GM18858 (cell line): ENCODE measurements at regions not wholly inside any gene's neighbourhood (a gene's known extent, or its start where the extent isn't known, plus 50 kb on each side); places are given as distances from the start of the nearest gene placed in this dataset.

Experiments
- ATAC-seq: cut with Tn5 transposase; IDR thresholded peaks from one replicate; pipeline ENCODE4 v1.9.1; 2021; ENCODE audit not compliant: unreplicated experiment

DNA sequence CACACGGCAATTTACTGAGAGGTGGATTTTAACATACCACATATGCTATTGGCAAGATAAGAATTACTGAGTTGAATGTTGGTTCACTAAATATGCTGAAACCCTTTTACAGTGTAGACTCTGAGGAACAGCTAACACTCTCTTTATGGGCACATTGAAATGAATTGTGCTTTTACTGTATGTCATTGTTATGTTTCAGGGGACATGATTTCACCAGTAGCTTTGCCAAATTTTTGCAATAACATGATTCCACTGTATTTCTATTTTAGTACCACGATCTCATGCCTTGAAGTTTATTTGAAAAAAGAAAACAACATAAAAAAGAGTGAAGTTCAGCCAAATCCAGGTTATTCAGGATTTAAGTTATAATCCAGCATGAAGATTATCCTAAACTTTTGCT, 188.5 kb downstream of the HLX start:
- ATAC-seq, result no peak

DNA sequence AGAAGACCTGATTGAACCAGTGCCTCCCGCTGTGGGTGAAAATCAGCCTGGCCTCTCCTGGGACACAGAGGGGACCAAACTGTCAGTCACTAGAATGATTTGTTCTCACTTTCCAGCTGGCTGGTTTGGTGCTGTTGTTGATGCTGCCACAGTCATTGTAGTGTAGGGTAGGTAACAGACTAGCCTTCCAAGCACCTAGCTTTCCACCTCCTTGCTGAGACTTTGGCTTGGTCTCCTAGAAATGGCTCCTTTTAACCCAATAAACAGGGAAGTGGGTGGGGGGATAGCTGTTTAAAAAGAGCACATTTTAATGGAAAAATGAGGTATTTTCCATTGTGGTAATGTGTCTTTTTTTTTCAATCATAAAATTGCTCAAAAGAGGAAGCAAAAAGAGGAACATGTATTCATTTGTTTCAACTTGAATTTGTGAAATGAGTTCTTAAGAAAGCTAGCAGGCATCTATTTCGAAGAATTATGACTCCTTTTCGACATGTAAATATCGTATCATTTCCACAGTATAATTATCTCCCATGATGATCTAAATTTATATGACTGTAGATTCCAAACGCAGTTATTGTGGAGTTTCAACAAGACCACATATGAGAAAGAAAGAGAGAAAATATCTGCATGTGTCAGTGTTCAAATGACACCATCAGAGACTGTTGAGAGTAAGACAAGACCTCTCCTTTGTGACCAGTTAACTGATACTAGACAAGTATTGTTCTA, 190.1 kb downstream of the HLX start:
- ATAC-seq, result peak; percentile 75

DNA sequence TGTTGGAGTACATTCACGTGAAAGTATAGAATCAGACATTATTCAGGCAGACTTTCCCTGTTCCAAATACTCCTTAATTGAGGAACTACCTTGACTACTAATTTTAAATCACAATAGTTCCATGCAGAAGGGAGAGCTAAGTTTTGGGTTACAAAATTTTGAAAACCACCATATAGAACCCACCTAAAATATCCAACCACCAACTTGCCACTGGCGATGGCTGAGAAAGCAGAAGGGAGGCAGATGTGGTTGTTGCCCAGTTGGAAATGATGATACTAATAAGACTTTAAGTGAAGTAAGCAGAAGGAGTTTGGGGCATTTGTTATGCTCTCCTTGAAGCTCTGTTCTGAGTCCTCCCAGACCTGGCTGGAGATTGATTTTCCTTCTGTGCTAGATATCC, 190.7 kb downstream of the HLX start:
- no peak for ATAC-seq

DNA sequence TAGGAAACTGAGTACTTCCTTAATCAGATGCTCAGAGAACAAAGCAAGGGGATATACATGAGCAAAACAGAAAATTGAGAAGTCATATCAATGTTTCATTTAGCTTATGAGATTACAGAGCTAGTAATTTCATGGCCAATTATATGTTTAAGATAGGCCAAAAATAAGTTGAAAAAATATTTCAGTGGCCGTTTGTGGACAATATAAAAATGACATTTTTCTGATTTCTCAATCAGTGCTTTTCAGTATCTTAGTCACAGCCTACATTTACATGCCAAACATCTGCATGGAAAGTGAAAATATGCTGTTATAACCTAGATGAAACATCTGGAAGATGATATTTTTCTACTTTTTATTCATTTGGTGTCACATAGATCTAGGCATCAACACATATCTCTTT, 192.5 kb downstream of the HLX start:
- no peak for ATAC-seq

DNA sequence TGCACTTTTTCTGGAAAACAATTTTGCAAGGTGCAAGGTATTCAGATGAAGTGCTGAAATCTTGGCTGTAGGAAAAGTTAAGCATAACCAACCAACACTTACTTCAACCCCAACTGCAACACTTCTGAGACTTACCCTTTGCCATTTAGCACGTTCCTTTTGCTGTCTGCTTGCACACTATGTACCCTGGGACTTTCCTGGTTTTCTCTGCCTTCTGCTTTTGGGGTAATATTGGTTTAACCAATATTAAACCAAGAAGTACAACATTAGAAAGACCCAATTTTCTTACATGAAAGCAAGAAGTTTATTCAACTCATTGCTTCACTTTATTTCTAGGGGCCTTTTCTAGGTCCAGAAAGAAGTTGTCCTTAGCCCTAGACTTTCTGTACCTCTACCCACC, 193.0 kb downstream of the HLX start:
- ATAC-seq, result no peak

DNA sequence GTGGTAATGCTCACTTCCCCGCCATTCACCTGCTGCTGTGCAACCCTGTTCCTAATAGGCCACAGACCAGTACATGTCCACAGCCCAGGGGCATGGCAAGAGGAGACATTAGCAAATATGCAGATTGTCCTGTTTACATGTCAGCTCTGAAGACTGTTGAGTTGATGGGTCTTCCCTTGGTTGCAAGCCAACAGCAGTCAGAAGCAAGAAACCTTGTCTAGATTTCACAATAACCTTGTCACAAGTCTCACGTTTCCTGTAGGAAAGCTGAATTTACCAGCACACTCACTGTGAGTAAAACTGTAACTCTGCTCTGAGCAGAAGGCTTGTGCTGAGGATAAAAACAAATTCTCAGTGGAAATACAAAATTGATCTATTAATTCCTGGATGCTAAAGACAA, 195.1 kb downstream of the HLX start:
- ATAC-seq, result no peak

DNA sequence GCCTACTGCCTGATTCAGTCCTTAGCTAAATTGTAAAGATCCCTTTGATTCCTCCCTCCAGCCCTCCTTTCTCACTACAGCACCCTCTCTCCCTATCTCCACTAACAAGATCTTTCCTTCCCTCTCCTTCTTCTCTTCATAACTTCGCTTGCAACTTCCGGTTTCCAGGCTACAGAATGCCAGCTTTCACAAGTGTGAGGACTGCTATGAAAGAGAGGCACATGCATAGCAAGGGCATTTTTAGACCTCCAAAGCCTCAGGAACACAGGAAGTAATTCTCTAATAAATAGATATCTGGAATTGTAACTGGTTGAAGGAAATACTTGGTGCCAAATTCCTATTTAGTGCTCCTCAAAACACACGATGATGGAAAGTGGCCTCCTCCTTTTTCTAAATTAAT, 196.7 kb downstream of the HLX start:
- ATAC-seq, result no peak

DNA sequence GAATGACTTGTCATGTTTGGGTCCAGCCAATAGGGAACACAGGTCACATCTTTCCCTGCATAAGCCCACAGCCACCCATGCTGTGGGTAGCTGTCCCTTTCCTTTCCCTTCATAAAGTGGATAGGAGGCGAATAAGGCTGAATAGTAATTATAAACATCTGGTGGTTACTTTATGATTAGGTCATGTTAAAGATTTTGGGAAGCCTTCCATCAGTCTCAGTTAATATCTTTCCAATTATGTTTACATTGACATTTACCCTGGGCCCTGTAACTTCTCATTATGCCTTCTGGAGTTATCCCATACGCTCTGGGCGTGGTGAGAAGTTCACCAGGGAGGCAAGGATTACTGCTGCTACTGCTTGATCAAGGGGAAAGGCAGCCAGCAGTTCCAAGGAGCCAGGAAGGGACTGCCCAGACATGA, 197.2 kb downstream of the HLX start:
- ATAC-seq, result no peak

DNA sequence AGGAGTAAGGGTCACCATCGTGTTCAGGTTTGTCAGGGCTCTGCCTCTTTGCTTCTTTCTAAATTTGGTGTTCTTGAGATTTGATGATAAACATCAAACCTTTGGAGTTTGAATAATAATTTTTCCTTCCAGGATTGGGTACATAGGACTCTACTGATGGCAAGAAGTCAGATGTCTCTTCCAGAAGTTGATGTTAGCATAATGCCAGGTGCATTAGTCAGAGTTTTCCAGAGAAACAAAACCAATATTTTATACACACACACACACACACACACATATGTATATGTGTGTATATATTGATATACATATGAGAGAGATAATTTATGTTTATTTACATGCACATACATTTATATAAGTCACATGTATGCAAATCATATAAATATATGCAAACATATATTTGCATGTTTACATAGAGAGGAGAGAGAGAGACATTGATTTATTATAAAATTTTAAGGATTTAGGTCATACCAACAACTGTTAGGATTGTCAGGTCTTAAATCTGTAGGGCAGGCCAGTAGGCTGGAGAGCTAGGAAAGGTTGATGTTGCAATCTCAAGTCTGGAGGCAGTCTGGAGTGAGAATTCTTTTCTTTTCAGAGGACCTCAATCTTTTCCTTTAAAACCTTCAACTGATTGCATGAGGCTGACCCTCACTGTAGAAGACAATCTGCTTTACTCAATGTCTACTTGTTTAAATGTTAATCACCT, 199.2 kb downstream of the HLX start:
- ATAC-seq, result no peak

DNA sequence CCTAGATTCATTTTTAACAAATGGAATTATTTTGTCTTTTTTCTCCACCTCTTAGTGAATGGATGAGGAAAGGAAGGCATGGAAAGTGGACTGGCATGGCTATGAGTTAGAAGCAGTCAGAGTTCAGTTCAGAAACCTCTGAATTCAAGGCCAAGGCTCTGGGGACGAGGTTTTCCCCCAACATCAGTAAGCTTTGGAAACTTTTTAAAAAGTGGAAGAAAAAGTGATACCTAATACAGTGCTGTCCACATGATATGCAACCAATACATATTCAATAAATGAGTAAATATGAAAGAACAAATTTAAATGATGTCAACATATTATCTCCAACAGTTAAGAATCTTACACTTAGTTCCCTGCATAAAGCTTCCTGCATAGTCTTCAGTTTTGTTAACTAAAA, 204.7 kb downstream of the HLX start:
- no peak for ATAC-seq

DNA sequence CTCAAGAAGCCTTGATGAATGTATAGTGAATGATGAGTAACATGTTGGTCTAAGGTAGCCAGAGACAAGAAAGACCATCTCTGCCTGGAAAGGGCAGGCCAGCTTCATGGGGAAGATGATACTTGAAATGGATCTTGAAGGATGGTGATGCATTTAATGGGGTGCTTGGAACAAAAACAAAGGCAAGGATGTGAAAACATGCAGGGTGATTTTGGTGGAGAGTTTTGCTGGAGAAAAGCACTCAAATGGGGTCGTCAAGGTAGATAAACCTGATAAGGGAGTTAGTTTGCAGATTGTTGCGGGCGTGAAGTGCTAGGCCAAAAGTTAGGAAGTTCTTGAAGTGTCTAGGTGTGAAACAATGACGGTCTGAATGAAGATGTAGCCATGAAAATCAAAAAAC, 205.4 kb downstream of the HLX start:
- no peak for ATAC-seq

DNA sequence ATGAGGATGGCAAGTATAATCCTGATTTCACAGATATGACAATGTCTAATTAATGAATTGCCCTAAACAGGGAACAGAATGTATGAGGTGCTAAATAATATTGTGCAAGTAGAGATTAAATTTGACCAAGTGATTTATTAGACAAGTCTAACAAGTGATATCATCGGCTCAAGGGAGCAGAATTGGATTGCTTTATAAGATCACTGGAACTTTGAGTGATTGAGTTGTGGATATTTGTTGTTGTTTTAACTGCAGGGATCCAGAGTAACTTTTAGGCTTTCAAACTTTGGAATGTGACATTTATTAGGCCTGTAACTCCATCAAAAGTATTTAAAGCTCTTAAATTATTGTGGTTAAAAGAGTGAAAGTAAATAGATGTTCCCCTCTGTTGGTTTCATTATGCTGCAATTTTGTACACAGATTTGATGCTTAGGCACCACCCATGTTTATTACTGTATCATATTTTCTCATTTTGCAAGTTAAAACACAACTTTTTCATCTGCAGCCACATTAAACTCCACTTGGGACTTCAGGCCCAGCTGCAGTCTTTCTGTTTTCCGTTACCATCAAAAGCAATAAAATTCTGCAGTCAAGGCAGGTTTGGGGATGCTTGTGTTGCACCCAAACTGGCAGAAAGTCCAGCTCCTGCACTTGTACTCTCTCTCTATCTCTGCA, 206.6 kb downstream of the HLX start:
- no peak for ATAC-seq

DNA sequence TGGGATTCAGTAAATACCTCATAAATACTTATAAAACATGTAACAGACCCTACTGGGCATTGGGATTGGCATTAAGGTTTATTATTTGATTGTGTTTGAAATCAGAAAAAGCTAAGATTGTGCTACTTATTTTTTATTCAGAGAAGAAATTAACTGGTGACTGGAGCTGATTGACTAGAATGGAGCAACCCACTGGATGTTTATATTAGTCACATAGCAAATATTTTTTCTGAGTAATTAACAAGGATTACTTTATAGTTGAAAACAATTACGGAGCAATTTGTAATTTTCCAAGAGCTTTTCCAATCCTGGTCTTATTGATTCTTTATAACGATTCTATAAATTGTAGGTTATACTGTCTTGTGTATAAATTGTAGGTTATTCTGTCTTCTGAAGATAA, 208.7 kb downstream of the HLX start:
- ATAC-seq, result no peak

DNA sequence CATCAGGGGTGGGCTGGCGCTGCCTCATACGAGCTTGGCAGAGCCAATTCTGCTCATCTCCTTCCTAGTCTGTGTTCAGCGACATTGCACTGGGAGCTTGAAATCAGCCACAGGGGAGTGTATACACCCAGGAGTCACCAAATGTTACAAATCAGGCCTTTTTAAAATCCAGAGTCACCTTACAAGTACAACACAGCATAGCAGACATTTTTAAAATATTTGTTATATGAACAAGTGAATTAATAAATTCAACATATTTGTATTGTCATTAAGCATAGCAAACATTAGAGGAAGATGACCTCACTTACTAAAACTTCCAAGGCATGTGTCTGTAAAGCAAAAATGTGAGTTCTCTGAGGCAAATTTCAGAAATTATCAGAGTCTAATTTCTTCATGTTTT, 210.0 kb downstream of the HLX start:
- no peak for ATAC-seq

DNA sequence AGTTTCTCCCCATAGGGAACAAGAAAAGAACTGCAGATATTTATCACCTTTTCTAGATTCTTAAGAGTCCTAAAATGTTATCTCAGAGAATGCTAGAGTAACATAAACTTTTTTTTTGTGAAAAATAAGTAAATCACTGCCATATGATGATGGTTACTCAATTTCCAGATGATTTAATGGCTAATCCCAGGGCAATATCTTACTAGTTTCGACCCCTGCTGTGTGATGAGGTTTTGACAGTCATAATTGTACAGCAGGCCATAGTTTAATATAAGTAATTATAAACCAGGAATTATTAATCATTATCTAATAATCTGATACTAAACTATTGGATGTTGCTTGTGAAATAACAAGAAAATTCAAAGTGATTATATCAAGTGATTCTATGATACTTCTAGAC, 210.6 kb downstream of the HLX start:
- no peak for ATAC-seq

DNA sequence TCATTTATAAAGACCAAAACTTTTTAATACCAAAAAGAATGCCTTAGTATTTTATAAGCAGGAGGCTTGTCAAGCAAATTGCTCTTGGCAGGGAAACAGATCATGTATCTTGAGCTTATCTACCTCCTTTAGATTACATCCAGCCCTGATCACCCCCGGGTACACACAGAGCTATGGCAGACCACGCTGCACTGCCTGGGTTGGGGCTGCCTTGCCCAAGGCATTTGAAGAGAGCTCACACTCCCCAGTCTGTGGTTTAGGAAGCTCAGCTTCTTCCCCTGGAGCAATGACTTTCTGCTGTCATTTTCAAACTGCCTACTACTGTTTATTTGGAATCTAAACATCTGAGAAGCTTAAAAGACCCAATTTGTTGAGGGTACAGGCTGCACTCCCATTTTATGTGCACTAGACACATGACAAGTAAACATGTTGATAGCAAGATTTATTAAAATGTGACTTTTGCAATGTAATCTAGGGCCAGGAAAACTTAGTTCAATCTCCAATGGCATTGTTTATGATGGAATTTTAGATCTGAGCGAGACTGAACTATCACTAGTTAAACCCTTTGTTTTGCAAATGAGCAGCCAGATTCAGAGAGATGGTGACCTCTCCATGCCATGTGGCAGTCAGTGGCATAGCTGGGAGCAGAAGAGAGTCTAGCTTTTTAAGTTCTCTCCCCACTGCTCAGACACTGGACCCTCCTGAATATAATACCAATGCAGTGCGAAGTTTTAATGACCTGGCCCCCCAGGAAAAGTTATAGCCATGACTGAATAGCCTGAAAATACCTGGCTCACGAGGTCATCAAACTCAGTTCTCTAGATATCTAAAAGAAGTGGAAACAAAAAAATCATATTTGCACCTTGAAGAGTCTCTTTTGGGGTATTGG, 214.9 kb downstream of the HLX start:
- no peak for ATAC-seq

DNA sequence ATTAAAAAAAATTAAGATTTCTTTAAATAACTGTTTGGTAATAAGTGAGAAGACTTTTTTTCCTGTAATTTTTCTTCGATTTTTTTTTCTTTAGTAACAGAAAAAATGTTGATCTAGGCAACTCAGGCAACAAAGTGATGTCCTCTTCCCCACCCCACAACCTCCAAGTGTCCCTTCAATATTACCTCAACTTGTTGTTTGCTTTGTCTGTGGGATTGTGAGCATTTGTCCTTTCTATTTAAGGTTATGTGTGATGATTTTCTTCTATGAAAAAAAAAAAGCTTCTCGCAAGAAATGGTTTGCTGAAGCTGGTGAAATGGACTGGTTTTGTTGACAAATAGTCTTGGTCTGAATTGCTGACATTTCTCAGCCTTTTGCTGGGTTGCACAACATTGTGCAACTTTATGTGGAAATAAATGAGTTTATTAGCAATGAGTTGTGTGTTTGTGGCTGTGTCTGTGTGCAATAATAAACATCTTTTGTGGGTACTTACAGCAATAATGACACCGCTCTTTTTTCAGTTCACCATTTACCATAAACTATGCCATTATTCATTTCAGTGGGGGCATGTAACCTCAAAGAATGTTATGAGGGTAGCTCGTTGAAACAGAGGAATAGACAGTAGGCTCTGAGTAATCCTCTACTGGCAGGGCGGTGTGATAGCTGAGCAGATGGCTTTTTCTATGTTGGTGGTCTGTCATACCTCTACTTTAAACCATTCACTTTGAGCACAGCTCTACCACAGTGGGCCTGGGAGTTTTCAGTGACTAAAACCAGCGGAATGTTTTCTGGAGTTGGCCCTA, 218.4 kb downstream of the HLX start:
- no peak for ATAC-seq

DNA sequence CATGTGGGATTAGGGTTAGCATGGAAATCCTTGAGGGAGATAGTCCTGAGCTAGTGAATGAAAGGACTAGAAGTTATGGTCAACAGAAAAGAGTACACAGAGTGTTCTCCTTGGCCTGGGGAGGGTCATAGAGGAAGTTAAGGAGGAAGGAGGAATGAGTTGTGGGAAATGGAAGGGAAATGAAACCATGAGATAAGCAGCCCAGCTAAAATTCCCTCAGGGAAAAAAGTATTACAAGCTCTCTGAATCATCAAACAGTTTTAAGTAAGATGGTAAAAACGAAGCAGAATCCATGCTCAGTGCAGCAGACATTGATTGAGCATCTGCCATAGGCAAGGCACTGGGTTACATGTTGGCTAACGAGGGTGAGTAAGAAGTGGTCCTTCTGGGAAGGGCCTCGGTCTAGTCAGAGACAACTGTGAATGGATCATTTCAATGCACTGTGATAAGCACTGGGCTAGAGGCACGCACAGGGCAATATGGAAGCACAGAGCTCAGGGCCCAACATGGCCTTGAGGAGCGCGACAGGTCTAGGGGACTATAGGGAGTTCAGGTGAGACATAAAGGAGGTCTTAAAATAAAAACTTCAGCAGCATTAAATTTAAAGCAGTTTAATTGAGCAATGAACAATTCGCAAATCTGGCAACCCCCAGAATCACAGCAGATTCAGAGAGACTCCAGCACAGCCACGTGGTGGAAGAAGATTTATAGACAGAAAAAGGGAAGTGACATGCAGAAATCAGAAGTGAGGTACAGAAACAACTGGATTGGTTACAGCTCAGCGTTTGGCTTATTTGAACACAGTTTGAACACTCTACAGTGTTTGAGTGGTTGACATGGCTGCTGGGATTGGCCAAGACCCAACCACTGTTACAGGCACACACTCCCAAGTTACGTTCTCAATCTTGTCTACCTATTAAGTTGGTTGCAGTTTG, 219.5 kb downstream of the HLX start:
- no peak for ATAC-seq
